ENCODE measurements at regions not wholly inside any gene's neighbourhood (a gene's known extent, or its start where the extent isn't known, plus 50 kb on each side); places are given as distances from the start of the nearest gene placed in this dataset.
"Not testable (repeated sequence)": the region's sequence is repeated elsewhere in the genome, so short reads cannot be mapped to it uniquely, and the experiment has no call there.

DNA sequence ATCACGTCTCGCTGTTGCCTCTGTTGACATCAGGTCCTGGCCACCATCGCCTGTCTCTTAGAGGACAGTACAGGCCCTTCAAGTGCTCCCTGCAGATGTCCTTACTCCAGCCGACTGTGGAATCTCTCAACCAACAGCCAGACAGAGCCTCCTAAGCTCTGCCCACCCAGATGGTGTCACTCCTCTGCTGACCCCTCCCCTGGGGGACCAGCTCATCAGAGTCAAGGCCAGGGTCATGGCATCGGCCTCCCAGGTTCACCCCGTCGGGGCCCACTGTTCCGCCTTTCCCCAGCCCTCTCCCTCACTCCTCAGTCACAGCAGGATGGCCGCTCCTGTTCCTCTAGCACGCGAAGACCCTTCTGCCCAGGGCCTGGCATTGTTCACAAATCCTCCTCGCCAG lies 157.3 kb upstream of the TMEM132C start:
- no peak for DNase-seq

DNA sequence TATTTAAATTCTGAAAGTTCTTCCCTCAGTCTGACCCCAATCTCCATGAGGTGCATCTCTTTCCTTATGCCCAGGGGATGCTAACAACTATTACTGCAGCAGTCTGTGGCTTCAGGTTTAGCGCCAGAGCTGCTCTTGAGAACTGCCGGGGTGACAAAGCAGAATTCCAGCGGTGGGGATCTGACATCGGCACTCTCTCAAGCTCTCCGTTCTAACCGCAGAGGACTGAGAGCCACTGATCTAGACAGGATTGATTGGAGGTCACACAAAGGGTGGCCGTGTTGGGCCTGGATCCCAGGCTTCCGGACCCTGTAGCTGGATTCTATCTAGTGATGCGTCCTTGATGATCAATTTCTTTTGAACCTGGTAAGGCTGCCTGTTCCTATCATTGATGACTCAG lies 155.6 kb upstream of the TMEM132C start:
- DNase-seq = no peak

DNA sequence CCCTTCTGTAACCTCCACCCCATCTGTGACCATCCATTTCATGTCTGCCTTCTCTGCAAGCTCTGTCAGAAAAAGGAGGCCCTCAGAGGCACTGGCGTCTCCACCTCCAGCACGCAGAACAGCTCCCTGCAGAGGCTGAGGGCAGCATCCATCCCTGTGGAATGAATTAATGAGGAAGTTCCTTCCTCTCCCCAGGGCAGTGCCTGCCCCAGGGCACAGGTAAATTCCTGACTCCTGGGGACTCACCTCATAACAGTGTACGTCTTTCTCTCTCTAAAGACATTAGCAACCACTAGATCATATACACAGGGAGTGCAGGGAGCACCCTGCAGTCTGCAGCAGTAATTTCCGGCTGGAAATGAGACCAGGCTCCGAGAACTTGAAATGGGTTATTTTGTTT lies 155.0 kb upstream of the TMEM132C start:
- no peak for DNase-seq

- DNase-seq = not testable (repeated sequence)
Observed at GRCh38 chr12:128113250-128113649, 153.7 kb upstream of the TMEM132C start.

- no peak for DNase-seq
Observed at GRCh38 chr12:128114485-128114884, 152.5 kb upstream of the TMEM132C start.

DNA sequence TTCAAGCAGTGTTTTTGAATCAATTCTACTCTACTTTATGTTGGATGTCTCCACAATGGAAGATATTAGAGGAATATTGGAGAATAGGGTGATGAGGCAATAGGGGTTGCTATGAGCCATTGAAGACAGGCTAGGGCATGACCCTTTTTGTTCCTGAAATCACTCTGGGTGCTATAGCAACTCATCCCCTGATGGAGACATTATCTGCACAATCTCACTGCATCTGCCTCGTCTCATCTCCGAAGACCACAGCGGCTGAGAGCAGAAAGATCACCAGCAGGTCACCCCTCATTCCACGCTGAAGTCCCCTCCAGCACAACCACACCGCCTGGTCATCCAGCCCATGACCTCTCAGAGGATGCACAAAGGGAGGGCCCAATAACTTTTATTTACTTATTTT lies 150.4 kb upstream of the TMEM132C start:
- DNase-seq = no peak

DNA sequence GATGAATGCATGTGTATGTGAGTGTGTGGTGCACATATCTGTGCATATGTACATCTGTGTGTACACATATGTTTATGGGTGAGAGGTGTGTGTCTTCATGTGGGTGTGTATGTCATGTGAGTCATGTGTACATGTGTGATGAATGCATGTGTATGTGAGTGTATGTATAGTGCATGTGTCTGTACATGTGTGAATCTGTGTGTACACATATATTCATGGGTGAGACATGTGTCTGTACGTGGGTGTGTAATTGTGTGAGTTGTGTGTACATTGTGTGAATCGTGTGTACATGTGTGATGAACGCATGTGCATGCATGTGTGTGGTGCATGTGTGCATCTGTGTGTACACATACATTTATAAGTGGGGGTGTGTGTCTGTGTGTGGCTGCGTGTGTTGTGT lies 146.9 kb upstream of the TMEM132C start:
- no peak for DNase-seq

GRCh38 chr12:128121424-128121823 lies 145.5 kb upstream of the TMEM132C start:
- no peak for DNase-seq

DNA sequence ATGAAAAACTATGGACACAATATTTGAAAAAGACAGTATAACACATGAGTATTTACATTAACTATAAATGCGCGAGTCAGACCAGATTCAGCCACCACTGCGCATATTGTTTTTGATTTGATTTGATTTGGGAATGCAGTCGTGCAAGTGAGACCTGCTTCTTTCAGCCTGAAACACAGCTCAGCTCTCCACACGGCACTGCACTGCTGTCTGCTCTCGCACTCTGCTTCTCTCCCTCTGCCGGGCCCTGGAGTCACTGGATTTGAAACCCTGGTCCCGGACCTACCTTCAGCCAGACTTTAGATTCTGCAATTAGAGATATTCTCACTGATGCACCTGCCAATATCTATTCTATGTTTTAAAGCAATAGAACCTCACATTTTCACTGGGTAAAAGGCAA lies 143.9 kb upstream of the TMEM132C start:
- DNase-seq = no peak

DNA sequence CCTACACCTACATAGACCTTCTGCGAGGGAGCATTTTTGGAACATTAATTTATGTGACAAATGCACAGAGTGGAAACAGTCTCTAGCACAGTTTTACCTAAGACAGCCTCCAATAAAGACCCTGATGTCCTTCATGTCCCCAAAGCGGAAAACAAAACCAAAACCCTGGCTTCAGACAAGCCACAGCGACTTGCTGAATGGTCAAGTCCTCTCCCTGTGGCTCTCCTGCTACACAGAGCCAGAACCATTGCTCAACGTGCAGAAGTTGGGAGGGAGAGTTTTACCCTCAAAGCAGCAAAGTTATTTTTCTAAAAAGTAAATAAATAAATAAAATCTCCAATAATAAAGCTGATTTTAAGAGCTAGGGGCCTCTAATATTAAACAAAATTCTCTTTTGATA lies 135.0 kb upstream of the TMEM132C start:
- DNase-seq = no peak

GRCh38 chr12:128133321-128134073 lies 133.5 kb upstream of the TMEM132C start:
- no peak for DNase-seq

- DNase-seq = no peak
Observed at GRCh38 chr12:128137140-128137539, 129.8 kb upstream of the TMEM132C start.

- no peak for DNase-seq
Observed at GRCh38 chr12:128138125-128138524, 128.8 kb upstream of the TMEM132C start.

DNA sequence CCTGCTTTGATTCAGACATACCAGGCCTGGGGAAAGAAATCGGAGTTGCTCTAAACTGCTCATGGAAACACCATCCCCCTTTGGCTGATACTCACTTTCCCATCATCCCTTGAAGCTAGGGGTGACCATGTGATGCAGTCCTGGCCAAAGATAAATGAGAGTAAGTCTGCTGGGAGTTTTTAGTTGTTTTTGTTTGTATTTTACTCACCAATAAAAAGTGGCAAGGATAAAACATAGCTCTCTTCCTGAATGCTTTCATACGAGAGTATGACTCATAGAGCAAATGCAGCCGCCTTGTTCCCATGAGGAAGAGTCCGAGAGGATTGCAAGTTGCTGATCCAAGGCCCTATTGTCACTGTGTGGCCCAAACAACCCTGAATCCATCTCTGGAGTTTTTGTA lies 126.4 kb upstream of the TMEM132C start:
- no peak for DNase-seq

DNA sequence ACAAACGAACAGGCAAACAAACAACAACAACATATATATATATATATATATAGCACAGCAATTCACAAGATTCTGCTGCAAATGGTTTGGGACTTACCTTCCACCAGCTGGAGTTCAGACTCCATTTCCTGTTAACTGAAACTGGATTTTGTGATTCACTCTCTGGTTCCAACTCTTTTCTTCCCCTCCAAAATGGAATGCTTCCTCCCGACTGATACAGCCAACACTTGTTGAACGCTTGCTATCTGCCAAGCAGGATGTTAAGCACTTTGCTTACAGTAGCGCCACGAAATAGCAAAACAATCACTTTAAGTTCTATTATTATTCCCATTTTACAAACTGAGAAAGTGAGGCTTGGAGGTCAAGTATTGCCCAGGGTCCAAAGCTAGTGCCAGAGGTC lies 116.0 kb upstream of the TMEM132C start:
- no peak for DNase-seq

- DNase-seq = no peak
Observed at GRCh38 chr12:128155571-128155970, 111.4 kb upstream of the TMEM132C start.

- no peak for DNase-seq
Observed at GRCh38 chr12:128163086-128163485, 103.9 kb upstream of the TMEM132C start.

DNA sequence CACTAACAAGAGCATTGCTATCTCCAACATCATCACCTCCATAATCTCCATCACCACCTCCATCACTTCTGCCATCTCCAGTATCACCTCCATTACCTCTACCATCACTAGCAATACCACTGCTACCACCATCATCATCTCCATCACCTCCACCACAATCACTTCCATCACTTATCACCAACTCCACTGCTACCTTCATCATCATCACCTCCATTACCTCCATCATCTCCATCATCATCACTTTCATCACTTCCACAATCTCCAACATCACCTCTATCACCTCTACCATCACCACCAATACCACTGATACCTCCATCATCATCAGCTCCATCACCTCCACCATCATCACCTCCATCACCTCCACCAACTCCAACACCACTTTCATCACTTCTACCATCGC lies 102.4 kb upstream of the TMEM132C start:
- DNase-seq = no peak

GRCh38 chr12:128165387-128165786 lies 101.6 kb upstream of the TMEM132C start:
- DNase-seq = no peak

DNA sequence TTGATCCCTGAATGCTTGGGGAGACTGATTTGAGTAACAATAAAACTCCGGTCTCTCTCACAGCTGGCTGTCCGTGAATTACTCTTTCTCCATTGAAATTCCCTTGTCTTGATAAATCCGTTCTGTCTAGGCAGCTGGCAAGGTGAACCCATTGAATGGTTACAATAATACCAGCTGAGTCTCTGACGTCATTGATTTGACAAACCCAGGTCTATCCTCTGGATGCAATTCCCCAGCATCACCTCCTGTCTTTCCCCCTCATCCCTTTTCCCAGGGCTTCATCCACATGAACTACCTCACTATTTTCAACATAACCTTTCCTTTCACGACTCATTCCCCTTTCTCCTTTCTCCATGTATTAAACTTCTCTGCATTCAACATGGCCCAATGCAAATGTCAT lies 98.7 kb upstream of the TMEM132C start:
- DNase-seq = no peak

- DNase-seq = no peak
Observed at GRCh38 chr12:128170181-128170580, 96.8 kb upstream of the TMEM132C start.

DNA sequence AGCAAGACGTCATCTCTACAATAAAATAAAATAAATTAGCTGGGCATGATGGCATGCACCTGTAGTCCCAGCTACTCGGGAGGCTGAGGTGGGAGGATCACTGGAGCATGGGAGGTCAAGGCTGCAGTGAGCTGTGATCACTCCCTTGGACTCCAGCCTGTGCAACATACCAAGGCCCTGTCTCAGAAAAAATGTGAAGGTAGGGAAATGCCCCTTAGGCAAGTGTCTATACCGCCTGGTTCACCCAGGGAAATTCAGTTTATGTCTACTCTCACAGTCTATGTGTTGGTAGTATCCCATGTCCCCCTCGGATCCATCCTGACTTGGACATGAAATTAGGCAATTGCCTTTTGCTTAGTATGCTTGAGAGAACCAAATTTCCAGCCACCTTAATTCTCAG lies 88.4 kb upstream of the TMEM132C start:
- no peak for DNase-seq

DNA sequence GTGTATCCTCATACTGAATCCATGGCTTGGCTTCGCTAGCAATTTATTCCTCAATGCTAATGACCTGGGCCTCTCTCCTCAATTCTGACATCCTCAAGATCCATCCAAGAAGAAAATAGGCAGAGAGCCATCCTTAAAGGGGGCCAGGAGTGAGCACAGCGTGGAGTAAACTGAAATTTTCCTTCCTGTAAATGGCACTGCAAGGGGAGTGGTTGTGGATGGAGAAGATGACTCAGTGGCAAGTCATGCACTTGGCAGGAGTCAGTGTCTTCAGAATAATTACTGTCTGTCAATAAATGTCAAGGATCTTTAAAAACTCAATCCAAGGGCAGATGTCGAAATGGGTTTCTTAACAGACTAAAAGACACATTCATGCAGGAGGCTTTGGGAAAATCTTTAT lies 88.0 kb upstream of the TMEM132C start:
- DNase-seq = no peak

- DNase-seq = no peak
Observed at GRCh38 chr12:128180166-128180565, 86.8 kb upstream of the TMEM132C start.

- no peak for DNase-seq
Observed at GRCh38 chr12:128190052-128190451, 76.9 kb upstream of the TMEM132C start.

Measured in activated CD4-positive, alpha-beta T cell treated with anti-CD3 and anti-CD28 coated beads, Interleukin-2, amount 50 U/mL, for 4 hours (primary cell).